Activated CD4-positive, alpha-beta T cell treated with anti-CD3 and anti-CD28 coated beads, Interleukin-2, amount 50 U/mL, for 24 hours (primary cell): ENCODE measurements at regions not wholly inside any gene's neighbourhood (a gene's known extent, or its start where the extent isn't known, plus 50 kb on each side); places are given as distances from the start of the nearest gene placed in this dataset.
"Not testable (repeated sequence)": the region's sequence is repeated elsewhere in the genome, so short reads cannot be mapped to it uniquely, and the experiment has no call there.

Experiments used
- DNase-seq, 2 donors: peaks; one replicate each; pipeline ENCODE4 v3.0.0-alpha.2; 2020; ENCODE audit warnings: low read depth in 1 of 2, low spot score in 1 of 2

GRCh38 chr20:50439539-50440453 is 70.4 kb upstream of the PTPN1 start:
- DNase-seq = no peak

- DNase-seq = no peak
Observed at GRCh38 chr20:50442512-50442911, 67.7 kb upstream of the PTPN1 start.

- DNase-seq = no peak
Observed at GRCh38 chr20:50445354-50446151, 64.6 kb upstream of the PTPN1 start.

- no peak for DNase-seq
Observed at GRCh38 chr20:50446351-50447101, 63.7 kb upstream of the PTPN1 start.

GRCh38 chr20:50447102-50447804 is 62.9 kb upstream of the PTPN1 start:
- no peak for DNase-seq

GRCh38 chr20:50447817-50448216 is 62.4 kb upstream of the PTPN1 start:
- DNase-seq = no peak

GRCh38 chr20:50448625-50449403 is 61.4 kb upstream of the PTPN1 start:
- DNase-seq = not testable (repeated sequence)

- DNase-seq = no peak
Observed at GRCh38 chr20:50449738-50450492, 60.3 kb upstream of the PTPN1 start.

GRCh38 chr20:50450493-50450826 is 59.7 kb upstream of the PTPN1 start:
- no peak for DNase-seq

- DNase-seq = no peak
Observed at GRCh38 chr20:50450881-50451752, 59.1 kb upstream of the PTPN1 start.

- not testable (repeated sequence) for DNase-seq
Observed at GRCh38 chr20:50451792-50452425, 58.3 kb upstream of the PTPN1 start.

GRCh38 chr20:50453533-50454244 is 56.5 kb upstream of the PTPN1 start:
- DNase-seq = no peak

- DNase-seq = not testable (repeated sequence)
Observed at GRCh38 chr20:50455245-50455644, 54.9 kb upstream of the PTPN1 start.

- DNase-seq = no peak
Observed at GRCh38 chr20:50455656-50456451, 54.3 kb upstream of the PTPN1 start.

- no peak for DNase-seq
Observed at GRCh38 chr20:50456452-50457324, 53.5 kb upstream of the PTPN1 start.
